Ascending aorta (tissue), 2 donors: ENCODE measurements at regions not wholly inside any gene's neighbourhood (a gene's known extent, or its start where the extent isn't known, plus 50 kb on each side); places are given as distances from the start of the nearest gene placed in this dataset.

ENCODE experiments used
- DNase-seq, 2 donors: peaks; one replicate each; pipeline ENCODE4 v3.0.0-alpha.2; 2019; ENCODE audit warnings: low spot score in 2 of 2
- H3K27ac ChIP-seq, 2 donors: fragments of 200-600 bp; sonication (generic); one replicate each; pipeline ENCODE4 v1.5.1; 2016 to 2017; ENCODE audit warnings: mild to moderate bottlenecking in 1 of 2
- H3K27me3 ChIP-seq: fragments of 200-600 bp; sonication (generic); one replicate; pipeline ENCODE4 v1.5.1; 2017
- H3K36me3 ChIP-seq, 2 donors: fragments of 200-600 bp; sonication (generic); one replicate each; pipeline ENCODE4 v1.5.1; 2016
- H3K4me1 ChIP-seq, 2 donors: fragments of 200-600 bp; sonication (generic); one replicate each; pipeline ENCODE4 v1.5.1; 2016 to 2017; ENCODE audit warnings: mild to moderate bottlenecking in 1 of 2
- H3K4me3 ChIP-seq, 2 donors: fragments of 200-600 bp; sonication (generic); one replicate each; pipeline ENCODE4 v1.5.1; 2016 to 2017; ENCODE audit warnings: mild to moderate bottlenecking in 1 of 2
- H3K9me3 ChIP-seq, 2 donors: fragments of 200-600 bp; sonication (generic); one replicate each; pipeline ENCODE4 v1.5.1; 2016
- CTCF ChIP-seq, 3 experiments: fragments of 200-600 bp in 2 of 3; fragments of 450-650 bp in 1 of 3; sonication (generic) in 2 of 3; IDR thresholded peaks; one replicate each; pipeline ENCODE4 v1.5.1; 2016 to 2019; ENCODE audit warnings: antibody characterized with exemption in 3 of 3, mild to moderate bottlenecking in 1 of 3, moderate library complexity in 1 of 3
- intact Hi-C: fragments of 100-400 bp; cut with DNase I; formaldehyde crosslinking; loops from one replicate; pipeline ENCODE4 v1.15.1; 2023

- Histone ChIP-seq H3K27me3 (no peaks in the 10 kb centered on the region), H3K4me3 (no peak overlapping the region), H3K9me3 (no peaks in the 10 kb centered on the region), H3K27ac (no peak overlapping the region), H3K36me3 (no peaks in the 10 kb centered on the region), H3K4me1 (peaks cover 6 to 27% of the 10 kb centered on the region in 2 donors)
- no peak for DNase-seq
- no peak for TF ChIP-seq CTCF (IDR thresholded peaks at IDR 0.05)
- intact Hi-C loops, result no loop called here
These were observed 106.8 kb upstream of the LIFR start for GRCh38 chr5:38663249-38663648.

GRCh38 chr5:38666668-38667498 is 110.4 kb upstream of the LIFR start:
- Histone ChIP-seq H3K27me3 (no peaks in the 10 kb centered on the region), H3K4me3 (no peak overlapping the region), H3K27ac (peak overlapping the region; percentile 65 to 75), H3K36me3 (no peaks in the 10 kb centered on the region), H3K4me1 (peaks cover 6 to 26% of the 10 kb centered on the region in 2 donors), H3K9me3 (no peaks in the 10 kb centered on the region)
- peak; percentile 66 to 85 (median 70) for TF ChIP-seq CTCF (IDR thresholded peaks at IDR 0.05)
- intact Hi-C loops, result loop anchor here (1.0 to 5.0 kb wide), 5 partner anchors 110 to 284 kb away; partner anchors contain the start of gene LIFR
- peak in 1 of 2 donors; percentile 78 for DNase-seq

GRCh38 chr5:38667499-38667776 is 111.0 kb upstream of the LIFR start:
- Histone ChIP-seq H3K9me3 (no peaks in the 10 kb centered on the region), H3K27me3 (no peaks in the 10 kb centered on the region), H3K4me3 (no peak overlapping the region), H3K36me3 (no peaks in the 10 kb centered on the region), H3K27ac (no peak overlapping the region), H3K4me1 (peaks cover 6 to 23% of the 10 kb centered on the region in 2 donors)
- no peak for TF ChIP-seq CTCF (IDR thresholded peaks at IDR 0.05)
- no peak for DNase-seq
- intact Hi-C loops, result loop anchor here (1.0 to 5.0 kb wide), 5 partner anchors 111 to 285 kb away; partner anchors contain the start of gene LIFR

GRCh38 chr5:38669361-38669880 is 113.0 kb upstream of the LIFR start:
- no peaks in the 10 kb centered on the region for H3K36me3 ChIP-seq
- H3K27ac ChIP-seq, result no peak overlapping the region
- peaks cover 6 to 10% of the 10 kb centered on the region in 2 donors for H3K4me1 ChIP-seq
- no peaks in the 10 kb centered on the region for H3K27me3 ChIP-seq
- H3K9me3 ChIP-seq, result no peaks in the 10 kb centered on the region
- intact Hi-C loops, result loop anchor here (5.0 kb wide), 2 partner anchors 138 to 172 kb away; no protein-coding TSS in a partner anchor
- TF ChIP-seq CTCF (IDR thresholded peaks at IDR 0.05), result no peak
- DNase-seq, result no peak
- H3K4me3 ChIP-seq, result no peak overlapping the region

GRCh38 chr5:38670066-38670465 is 113.6 kb upstream of the LIFR start:
- intact Hi-C loops, result no loop called here
- Histone ChIP-seq H3K4me1 (peaks cover 6 to 10% of the 10 kb centered on the region in 2 donors), H3K9me3 (no peaks in the 10 kb centered on the region), H3K36me3 (no peaks in the 10 kb centered on the region), H3K27ac (no peak overlapping the region), H3K27me3 (no peaks in the 10 kb centered on the region), H3K4me3 (no peak overlapping the region)
- DNase-seq, result no peak
- no peak for TF ChIP-seq CTCF (IDR thresholded peaks at IDR 0.05)
